ENCODE measurements at regions not wholly inside any gene's neighbourhood (a gene's known extent, or its start where the extent isn't known, plus 50 kb on each side); places are given as distances from the start of the nearest gene placed in this dataset.

GRCh38 chr21:14690886-14691285 is 144.8 kb upstream of the SAMSN1 start:
- Mint-ChIP-seq H3K9me3 (no peaks in the 10 kb centered on the region), H3K27ac (ENCODE audit: unreplicated experiment) (no peak overlapping the region), H3K4me1 (no peaks in the 10 kb centered on the region), H3K27me3 (ENCODE audit: low read depth) (no peaks in the 10 kb centered on the region), H3K4me3 (no peak overlapping the region), H3K36me3 (ENCODE audit: low read depth) (no peaks in the 10 kb centered on the region)
- TF ChIP-seq, protein P1, sequence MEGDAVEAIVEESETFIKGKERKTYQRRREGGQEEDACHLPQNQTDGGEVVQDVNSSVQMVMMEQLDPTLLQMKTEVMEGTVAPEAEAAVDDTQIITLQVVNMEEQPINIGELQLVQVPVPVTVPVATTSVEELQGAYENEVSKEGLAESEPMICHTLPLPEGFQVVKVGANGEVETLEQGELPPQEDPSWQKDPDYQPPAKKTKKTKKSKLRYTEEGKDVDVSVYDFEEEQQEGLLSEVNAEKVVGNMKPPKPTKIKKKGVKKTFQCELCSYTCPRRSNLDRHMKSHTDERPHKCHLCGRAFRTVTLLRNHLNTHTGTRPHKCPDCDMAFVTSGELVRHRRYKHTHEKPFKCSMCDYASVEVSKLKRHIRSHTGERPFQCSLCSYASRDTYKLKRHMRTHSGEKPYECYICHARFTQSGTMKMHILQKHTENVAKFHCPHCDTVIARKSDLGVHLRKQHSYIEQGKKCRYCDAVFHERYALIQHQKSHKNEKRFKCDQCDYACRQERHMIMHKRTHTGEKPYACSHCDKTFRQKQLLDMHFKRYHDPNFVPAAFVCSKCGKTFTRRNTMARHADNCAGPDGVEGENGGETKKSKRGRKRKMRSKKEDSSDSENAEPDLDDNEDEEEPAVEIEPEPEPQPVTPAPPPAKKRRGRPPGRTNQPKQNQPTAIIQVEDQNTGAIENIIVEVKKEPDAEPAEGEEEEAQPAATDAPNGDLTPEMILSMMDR (conservative IDR thresholded peaks at IDR 0.05): no peak
- no peak for DNase-seq (ENCODE audit: low read depth, low spot score)

GRCh38 chr21:14688936-14689335 is 142.8 kb upstream of the SAMSN1 start:
- Mint-ChIP-seq H3K27me3 (ENCODE audit: low read depth) (no peaks in the 10 kb centered on the region), H3K4me3 (no peak overlapping the region), H3K9me3 (no peaks in the 10 kb centered on the region), H3K27ac (ENCODE audit: unreplicated experiment) (no peak overlapping the region), H3K36me3 (ENCODE audit: low read depth) (no peaks in the 10 kb centered on the region), H3K4me1 (no peaks in the 10 kb centered on the region)
- TF ChIP-seq, protein P1 (conservative IDR thresholded peaks at IDR 0.05): no peak
- no peak for DNase-seq (ENCODE audit: low read depth, low spot score)

GRCh38 chr21:14688412-14688811 is 142.3 kb upstream of the SAMSN1 start:
- Mint-ChIP-seq H3K4me1 (no peaks in the 10 kb centered on the region), H3K4me3 (no peak overlapping the region), H3K9me3 (no peaks in the 10 kb centered on the region), H3K27me3 (ENCODE audit: low read depth) (no peaks in the 10 kb centered on the region), H3K27ac (ENCODE audit: unreplicated experiment) (no peak overlapping the region), H3K36me3 (ENCODE audit: low read depth) (no peaks in the 10 kb centered on the region)
- TF ChIP-seq, protein P1 (conservative IDR thresholded peaks at IDR 0.05): no peak
- DNase-seq (ENCODE audit: low read depth, low spot score): no peak

DNA sequence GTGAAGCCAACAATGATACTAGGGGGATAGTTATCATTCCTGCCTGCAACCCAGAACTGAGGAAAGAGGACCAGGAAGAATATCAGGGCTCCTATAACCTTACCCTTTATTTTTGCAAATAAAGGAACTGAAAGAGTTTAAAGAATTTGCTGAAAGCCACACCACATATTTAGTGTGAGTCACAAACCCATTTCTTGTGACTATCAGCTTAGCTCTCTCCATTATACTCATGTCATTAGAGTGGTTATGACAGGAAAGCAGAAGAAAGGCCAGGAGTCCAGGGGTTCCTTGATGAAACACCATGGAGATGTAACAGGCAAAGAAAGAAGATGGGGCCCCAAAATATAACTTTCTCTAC is 141.1 kb upstream of the SAMSN1 start:
- H3K9me3 Mint-ChIP-seq: no peaks in the 10 kb centered on the region
- no peak overlapping the region for H3K4me3 Mint-ChIP-seq
- TF ChIP-seq, protein P1 (conservative IDR thresholded peaks at IDR 0.05): no peak
- peaks cover 1% of the 10 kb centered on the region for H3K4me1 Mint-ChIP-seq
- H3K27ac Mint-ChIP-seq (ENCODE audit: unreplicated experiment): no peak overlapping the region
- DNase-seq (ENCODE audit: low read depth, low spot score): no peak
- H3K27me3 Mint-ChIP-seq (ENCODE audit: low read depth): no peaks in the 10 kb centered on the region
- no peaks in the 10 kb centered on the region for H3K36me3 Mint-ChIP-seq (ENCODE audit: low read depth)

- Mint-ChIP-seq H3K9me3 (no peaks in the 10 kb centered on the region), H3K4me3 (no peak overlapping the region), H3K4me1 (peaks cover 4% of the 10 kb centered on the region), H3K27me3 (ENCODE audit: low read depth) (no peaks in the 10 kb centered on the region), H3K27ac (ENCODE audit: unreplicated experiment) (no peak overlapping the region), H3K36me3 (ENCODE audit: low read depth) (no peaks in the 10 kb centered on the region)
- DNase-seq (ENCODE audit: low read depth, low spot score): no peak
- TF ChIP-seq, protein P1 (conservative IDR thresholded peaks at IDR 0.05): no peak
Measured at GRCh38 chr21:14686466-14687267, 140.6 kb upstream of the SAMSN1 start.
